NCI-H2196 (cell line): ENCODE measurements at regions not wholly inside any gene's neighbourhood (a gene's known extent, or its start where the extent isn't known, plus 50 kb on each side); places are given as distances from the start of the nearest gene placed in this dataset.

Source experiments
- DNase-seq: peaks from one replicate; lab custom pipeline; 2025; ENCODE audit not compliant: unreplicated experiment; lab: John Stamatoyannopoulos, UW

DNA sequence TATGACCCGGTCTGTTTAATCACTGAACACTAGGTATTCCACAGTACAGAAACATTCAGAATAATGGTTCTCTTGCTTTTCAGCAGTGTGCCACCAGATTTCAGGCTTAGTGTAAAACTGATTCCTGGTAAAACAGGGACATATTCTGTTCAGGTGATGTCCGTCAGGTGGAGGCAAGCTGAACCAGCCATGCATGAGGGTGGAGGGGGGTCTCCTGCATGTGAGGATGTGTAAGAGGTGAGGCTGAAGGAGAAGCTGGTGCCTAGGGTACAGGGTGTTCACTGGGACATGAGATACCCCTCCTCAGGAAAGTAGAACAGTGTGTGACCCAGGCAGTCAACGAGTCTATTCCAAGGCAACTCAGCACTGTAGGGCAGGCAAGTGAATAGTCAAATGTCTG, 563.9 kb downstream of the BNC2 start:
- DNase-seq, result no peak

DNA sequence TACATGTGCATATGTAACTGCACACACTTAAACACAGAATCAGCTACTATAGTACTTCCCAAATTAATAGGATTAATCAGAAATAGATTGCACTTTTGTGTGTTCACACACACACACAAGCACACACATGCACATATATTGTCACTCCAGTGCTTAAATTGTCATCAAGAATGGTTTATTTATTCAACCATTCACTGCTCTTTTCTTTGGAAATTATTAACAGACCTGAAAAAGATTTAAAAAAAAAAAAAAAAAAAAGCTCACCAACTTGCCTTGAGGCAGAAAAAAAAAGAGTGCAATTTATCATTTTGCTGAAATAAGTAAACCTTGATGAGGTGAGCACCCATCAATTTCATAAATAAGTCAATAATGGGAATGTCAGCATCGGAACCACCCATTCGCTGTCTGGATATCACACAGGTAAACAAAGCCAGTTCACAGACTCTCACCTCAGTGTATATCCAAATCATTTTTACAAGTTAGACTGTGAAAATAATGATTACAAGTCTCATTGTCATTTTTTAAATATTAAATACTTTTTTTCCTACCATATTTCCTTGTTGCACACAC, 562.8 kb downstream of the BNC2 start:
- DNase-seq, result no peak

DNA sequence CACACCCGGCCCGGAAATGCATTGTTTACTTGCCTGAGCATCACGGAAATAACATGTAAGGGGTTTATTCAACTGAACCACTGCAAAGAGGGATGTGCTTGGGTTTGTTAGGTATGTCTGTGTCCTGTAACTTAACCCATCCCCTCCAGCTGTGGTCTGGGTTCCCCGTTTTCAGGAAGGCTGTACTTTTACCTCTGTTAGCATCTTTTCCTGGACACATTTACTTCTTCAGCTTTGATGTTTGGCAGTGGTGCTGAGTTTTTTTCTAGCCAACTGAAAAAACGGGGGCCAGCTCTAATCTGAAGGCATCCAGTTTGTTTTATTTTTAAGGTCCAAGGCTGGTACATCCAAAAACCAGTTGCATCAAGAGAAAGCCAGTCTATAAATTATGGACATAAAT, 561.8 kb downstream of the BNC2 start:
- no peak for DNase-seq

DNA sequence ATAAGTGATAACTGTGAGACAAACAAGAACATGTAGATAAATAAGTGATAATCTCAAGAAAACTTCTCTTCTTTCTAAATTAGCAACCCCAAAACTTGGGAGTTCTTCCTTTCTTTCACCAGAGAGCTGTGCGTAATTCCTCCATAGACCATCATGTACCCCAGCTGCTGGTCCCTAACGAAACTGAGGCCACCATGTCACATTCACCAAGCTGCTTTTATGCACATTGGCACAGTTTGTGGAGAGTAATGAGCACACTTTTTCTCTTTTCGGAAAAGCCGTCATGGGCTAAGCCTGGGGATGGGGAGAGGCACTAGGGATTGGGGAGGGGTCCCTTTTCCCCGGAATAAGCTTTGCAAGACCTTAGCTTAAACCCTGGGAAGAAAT, 561.4 kb downstream of the BNC2 start:
- no peak for DNase-seq

DNA sequence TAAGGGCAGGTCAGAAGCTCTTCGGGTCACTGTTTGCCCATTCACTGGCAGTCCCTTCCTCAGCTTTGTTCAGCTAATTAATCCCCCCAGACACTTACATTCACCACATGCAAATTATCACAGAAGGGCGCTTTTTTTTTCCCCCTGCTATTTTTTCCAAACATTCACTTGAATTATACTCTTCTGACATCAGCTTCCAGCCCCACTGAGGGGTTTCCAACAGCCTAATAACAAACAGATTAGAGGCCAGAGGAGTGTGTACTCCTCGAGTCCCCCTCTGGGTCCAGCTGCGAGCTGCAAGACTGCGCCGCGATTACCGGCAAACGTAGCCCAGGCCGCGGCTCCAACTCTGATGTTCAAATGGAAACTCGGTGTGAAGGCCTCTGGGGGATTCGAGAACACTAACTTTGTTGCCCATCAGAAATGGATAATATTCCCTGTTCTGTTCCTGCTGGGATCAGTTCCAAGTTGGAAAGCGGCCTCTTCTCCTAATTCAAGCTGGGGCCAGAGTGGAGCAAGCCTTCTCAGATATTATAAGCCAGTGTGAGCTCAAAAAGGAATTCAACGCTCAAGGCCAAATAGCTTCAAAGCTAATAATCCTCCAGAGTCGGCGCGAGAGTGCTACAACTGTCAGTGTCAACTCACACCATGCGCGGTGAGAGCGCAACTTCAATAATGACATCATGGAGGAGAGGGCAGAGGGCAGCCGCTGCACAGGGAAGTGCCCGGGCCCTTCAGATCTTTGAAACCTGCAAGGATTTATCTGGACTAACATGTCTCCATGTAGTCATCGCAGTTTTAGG, 560.8 kb downstream of the BNC2 start:
- no peak for DNase-seq

DNA sequence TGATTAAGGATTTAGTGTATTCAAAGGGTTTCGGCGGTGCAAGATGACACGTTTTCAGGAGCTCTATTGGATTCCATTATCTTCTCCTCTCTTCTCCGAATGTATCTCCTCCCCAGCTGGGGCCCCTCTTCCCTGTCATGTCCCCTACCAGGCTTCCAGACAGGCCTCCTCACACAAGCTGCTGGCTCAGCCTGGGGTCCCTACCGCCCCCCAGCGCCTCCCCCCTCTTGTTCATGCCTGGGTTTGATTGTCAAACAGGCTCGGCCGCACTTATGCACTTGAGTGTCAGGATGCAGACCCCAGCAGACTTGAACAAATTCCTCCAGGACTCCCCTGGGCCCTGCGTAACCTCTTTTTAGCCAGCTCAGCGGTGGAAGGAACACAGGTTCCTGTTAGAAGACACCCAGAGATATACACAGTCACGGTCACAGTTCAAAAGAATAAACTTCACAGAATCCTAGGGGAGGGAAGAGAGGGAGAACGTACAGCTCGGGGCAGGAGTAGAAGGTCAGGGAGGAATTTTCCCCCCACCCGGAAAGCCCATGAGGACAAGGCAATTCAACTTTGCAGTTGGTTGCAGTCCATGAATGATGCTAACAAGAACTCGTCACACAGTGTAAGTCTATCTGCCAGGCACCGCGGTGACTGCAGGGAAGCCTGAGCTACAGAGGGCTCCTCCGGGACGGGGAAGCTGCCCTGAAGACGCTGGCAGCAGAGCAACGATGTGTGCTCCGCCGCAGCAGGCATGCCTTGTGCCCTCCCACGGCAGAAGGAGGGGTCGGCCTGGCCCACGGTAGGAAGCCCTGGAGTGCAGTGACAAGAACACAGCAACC, 560.0 kb downstream of the BNC2 start:
- no peak for DNase-seq

DNA sequence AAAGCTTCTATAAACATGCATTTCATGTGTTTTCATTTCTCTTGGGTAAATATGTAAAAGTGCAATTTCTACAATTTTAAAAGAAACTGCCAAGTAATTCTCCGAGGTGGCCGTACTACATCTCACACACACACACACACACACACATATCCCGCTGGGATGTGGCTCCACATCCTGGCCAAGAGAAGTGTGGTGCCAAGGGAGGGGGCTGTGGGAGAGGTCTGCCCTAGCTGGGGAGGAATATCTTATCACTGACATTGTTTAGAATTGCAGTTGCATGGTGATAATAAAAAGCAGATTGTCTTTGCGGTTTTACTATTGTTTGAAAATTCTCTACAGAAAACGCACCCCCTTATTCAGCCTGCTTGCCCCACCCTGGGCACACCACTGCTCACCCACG, 558.4 kb downstream of the BNC2 start:
- no peak for DNase-seq

DNA sequence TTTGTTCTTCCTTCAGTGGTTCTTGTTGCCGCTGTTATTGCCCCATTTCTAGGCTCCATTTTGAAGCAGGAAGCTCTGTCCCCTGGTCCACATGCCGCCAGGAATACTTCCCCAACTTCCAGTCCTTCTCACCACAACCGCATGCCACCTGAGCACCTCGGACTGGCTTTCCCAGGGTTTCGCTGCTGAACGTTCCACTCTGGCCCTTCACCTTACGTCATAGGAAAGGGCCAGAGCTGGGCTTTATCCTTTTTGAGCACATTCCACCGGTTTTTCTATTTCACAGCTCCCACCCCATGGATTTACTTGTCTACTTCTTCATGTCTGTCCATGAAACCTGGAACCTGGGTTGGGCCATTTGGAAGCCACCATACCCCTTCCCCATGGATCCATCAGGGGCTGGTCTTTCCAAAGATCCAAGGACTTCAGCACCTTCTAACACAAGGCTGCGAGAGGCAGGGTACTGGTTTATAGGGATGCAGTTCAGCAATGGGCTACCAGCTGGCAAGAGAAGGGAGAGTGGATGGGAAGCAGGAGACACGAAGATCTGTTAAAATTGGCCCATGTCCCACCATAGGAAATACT, 557.4 kb downstream of the BNC2 start:
- DNase-seq, result no peak

DNA sequence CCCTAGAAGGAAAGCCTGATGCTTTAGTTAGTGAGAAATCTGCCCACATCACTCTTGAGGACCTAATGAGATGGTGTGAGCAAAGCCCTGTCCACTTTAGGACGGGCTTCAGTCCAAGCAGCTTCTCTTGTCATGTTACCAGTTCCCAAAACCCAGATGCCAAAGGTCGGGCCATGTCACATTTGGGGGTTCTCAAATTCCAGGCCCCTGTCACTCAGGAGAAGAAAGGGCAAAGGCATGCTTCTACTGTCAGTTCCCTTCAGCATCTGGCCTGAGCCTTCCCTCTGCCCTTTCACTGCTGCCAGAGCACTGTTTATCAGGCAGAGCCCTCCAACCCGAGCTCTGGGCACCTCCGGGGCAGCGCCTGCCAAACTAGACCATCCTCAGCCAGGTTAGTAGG, 556.0 kb downstream of the BNC2 start:
- no peak for DNase-seq

DNA sequence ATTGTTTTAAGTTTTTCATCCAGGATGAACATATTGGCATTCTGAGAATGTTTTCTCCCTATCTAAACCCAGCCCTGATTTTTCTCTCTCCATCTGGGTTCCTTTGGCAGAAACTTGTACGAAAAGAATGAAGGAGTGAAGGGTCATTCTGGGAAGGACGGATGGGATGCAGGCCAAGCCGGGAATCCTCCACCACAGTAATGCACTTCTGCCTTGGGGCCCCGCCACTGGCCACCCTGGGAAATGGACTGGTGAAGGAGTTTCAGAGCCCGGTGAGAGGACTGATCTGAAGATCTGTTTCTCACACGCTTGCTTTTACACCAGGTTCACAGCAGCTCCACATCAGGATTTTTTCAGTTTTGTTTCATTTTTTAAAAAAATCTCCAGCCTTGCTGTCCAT, 554.8 kb downstream of the BNC2 start:
- no peak for DNase-seq

DNA sequence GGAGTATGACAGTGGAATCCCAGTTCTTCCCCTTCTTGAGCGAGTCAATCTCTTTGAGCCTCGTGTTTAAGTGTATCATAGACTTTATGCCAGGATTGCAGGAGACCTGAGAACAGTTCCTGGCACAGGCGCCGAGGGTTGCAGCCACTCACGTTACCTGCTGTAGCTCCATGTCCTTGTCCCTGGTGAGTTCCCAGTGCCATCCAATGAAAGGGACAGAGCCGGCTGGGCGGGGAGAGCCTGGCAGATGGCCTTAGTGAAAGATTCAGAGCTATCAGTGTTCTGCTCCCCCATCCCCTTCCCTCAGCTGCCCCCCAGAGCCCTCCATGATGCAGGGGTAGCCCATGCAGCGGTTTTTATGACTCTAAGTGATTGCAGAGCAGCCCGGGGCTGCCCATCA, 554.0 kb downstream of the BNC2 start:
- no peak for DNase-seq

DNA sequence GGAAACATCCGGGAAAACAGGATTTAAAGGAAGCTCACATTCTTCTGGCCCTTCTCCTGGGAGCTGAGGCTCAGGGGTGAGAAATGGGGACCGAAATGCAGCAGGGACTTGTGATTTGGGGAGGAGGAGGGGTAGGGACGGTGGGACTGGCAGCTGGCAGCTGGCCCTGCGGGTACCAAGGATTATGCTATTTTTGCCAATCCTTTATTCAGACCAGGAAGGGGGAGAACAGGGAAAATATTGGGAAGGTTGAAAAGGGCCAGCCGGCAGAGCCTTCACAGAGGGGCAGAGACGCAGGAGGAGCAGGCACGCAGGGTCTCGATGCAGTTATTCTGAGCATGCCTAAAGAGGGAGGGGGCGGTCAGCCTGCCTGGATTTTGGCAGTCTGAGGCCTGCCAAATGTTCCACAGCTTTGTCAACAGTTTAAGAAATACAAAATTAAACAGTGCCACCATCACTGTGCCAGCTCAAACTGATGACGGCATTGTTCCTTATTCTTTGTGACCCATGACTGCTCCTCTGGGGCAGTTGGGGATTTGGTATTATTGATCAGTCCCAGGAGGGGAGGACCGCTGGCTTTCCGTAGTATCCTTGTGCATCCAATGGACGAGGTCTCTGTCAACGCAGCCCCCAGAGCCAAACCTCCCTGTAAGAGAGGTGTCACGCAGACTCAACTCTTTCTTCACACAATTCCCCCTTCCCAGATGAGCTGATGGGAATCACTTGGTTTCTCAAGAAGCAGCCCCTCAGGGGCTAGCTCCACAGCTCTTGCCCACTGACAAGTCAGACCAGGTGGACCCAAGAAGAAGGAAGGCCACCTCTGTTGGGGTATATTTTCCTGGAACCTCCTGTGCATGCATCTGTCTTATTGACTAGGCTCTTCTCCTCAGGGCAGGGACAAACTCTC, 553.3 kb downstream of the BNC2 start:
- DNase-seq, result no peak

DNA sequence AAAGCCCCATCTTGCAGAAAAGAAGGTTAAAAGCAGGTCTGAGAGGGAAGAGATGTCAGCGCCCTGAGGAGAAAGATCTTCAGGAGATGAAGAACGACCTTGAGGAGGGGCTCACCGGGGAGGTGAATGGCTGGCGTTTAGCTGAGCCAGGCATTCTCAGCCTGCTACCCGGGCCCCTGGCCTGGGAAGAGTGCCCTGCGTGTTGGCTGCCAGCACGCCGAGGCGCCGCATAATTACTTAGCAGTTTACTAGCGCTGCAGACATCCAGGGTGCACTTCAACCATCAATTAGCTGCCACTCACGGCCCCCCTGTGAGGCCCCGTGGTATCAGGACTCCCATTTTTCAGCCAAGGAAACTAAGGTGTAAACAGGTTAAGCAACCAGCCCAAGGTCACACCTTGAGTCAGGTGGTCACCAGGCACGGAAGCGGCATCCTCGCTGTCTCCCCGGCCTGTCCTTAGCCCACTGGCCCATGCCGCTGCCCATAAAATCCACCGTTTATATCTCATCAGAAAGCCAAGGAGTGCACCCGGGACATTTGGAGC, 551.9 kb downstream of the BNC2 start:
- DNase-seq, result no peak

DNA sequence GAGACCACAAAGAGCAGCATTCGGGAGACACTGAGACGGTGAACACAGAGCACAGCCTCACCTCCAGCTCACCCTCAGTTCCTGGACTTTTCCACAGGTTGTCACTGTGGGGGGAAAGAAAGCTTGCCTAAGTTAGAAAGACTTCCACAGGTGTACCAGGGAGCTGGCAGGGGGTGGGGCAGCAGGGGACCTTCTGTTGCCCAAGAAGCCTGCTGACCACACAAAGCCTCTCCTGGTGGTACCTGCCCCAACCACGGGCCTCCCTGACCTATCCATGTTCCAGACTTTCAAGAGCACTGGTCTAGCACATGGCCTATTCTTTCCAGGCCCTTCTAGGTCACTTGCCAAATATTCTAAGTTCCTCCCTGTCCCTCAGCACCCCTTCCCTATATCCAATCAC, 550.8 kb downstream of the BNC2 start:
- DNase-seq, result no peak

DNA sequence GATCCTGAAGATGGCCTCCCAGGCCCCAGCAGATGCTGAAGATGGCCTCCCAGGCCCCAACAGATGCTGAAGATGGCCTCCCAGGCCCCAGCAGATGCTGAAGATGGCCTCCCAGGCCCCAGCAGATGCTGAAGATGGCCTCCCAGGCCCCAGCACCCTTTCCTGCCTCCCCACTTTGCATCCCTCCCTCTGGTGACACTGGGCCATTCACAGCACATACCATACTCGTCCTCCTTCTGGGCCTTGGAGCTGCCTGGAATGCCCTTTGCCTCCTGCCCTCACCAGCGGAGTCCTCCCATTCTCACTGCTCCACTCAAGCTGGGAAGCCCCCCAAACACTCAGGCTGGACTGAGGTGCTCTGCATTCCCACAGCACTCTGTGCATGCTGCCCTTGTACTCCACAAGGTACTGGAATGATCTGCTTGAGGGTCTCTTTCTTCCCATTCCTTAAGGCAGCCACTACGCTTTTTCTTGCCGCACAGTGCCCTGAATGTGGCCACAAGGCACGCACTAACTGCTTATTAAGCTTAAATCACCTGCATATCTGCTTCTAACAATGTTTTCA, 550.0 kb downstream of the BNC2 start:
- DNase-seq, result no peak

DNA sequence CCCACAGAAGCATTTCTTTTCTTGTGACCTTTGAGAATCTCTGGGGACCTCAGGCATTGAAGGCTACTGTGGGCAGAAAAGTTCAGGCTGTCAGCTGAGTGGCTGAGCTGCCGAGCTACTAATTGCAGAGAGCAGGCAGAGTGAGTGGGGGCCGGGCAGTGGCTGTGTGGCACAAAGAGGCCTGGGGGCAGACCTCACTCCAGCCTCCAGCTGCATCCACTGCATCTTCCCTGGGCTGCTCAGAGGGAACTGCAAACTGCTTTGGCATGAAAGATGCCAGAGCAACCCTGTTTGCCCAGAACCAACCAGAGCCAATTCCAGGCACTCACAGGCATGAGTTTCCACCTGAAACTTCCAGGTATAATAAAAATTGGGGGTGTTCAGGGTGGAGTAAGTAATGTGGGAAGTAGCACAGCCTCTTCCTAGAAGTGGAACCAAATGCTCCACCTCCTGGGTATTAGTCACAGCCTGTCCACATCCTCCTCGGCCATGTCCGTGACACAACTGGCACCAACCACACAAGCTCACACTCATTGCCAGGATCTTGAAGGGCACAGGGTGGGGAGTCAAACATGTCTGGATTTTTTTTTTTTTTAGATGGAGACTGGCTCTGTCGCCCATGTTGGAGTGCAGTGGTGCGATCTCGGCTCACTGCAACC, 548.9 kb downstream of the BNC2 start:
- no peak for DNase-seq

DNA sequence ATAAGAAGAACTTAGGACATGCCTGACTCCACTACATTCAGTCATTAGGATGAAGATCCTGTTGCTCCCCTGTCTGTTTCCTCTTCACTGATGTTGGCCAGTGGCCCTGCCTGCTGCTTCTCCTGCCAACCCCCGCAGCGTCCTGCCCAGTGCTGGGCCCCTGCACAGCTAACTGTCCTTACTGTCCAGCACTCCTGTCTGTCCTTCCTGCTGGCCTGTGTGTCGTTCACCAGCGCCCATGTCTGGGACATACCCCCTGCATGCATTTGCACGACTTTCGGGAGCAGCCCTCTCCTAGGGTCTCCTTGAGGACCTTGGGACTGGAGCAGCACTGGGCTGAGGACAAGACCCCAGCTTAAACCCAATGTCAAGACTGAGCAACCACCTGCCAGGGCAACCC, 547.6 kb downstream of the BNC2 start:
- no peak for DNase-seq

DNA sequence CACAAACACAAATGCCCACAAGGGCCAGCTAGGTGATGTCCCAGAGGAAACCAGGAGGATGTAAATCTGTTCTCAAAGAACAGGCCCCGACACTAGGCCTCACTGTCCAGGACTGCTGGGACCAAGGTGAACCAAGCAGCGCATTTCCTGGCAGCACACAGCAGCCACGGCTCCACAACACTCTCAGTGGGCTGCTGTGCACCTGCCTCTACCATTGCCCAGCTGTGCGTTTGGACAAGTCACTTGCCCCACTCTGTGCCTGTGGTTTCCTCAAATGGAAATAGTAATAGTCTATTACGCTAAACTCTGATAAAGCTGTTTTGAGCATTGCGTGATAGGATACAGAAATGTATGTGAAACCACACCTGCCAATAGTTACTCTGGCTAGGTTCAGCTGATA, 544.5 kb downstream of the BNC2 start:
- no peak for DNase-seq

DNA sequence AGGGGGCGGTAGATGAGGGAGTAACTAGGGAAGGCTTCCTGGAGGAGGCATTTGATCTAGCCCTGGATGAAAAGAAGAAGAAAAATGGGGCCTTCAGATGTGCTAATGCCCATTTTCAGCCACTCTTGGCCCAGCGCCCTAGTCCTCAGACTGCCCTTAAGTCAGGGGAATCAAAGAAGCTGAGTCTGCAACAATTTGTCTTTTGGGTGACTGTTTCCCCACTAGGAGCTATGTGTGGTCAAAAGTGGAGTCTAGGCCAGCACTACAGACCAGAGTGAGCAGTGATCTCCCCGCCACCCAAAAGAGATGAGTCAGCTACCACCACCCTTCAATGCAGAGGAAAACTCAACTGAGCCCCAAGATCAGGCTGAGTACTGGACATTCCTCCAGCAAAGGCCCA, 542.1 kb downstream of the BNC2 start:
- no peak for DNase-seq

DNA sequence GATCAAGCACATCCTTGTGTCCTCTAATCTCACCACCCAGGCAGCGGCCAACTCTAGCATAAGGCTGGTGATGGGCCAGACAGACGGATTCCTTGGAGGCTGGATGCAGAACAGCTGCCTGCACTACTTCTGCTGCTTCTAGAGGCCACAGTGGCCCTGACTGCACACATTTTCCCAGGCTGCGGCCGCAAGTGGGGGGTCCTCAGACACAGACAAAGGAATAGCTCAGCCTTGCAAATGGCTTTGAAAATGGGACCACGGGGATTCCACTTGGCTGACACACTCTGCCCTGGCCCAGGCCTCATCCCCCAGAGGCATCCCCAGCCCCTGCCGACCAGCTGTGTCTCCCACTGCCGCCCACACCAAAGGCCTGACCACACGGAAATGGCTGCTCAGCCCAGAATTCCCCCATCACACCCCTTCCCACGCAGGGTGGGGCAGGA, 540.8 kb downstream of the BNC2 start:
- no peak for DNase-seq
